ENCODE measurements at regions not wholly inside any gene's neighbourhood (a gene's known extent, or its start where the extent isn't known, plus 50 kb on each side); places are given as distances from the start of the nearest gene placed in this dataset.

GRCh38 chr4:41835321-41835995 lies 86.9 kb upstream of the PHOX2B start:
- no peak overlapping the region for H3K27ac ChIP-seq
- TF ChIP-seq ZFX (IDR thresholded peaks at IDR 0.05; ENCODE audit: borderline replicate concordance) (no peak), CTCF (IDR thresholded peaks at IDR 0.05) (no peak)

GRCh38 chr4:41832961-41833360 lies 84.4 kb upstream of the PHOX2B start:
- TF ChIP-seq CTCF (IDR thresholded peaks at IDR 0.05) (no peak), ZFX (IDR thresholded peaks at IDR 0.05; ENCODE audit: borderline replicate concordance) (no peak)
- no peak overlapping the region for H3K27ac ChIP-seq

- H3K27ac ChIP-seq: no peak overlapping the region
- no peak for TF ChIP-seq ZFX (IDR thresholded peaks at IDR 0.05; ENCODE audit: borderline replicate concordance)
- TF ChIP-seq CTCF (IDR thresholded peaks at IDR 0.05): no peak
Observed at GRCh38 chr4:41822325-41822724, 73.8 kb upstream of the PHOX2B start.

GRCh38 chr4:41820473-41820872 lies 71.9 kb upstream of the PHOX2B start:
- TF ChIP-seq ZFX (IDR thresholded peaks at IDR 0.05; ENCODE audit: borderline replicate concordance) (no peak), CTCF (IDR thresholded peaks at IDR 0.05) (no peak)
- no peak overlapping the region for H3K27ac ChIP-seq

GRCh38 chr4:41819621-41820020 lies 71.1 kb upstream of the PHOX2B start:
- TF ChIP-seq ZFX (IDR thresholded peaks at IDR 0.05; ENCODE audit: borderline replicate concordance): no peak
- no peak for TF ChIP-seq CTCF (IDR thresholded peaks at IDR 0.05)
- no peak overlapping the region for H3K27ac ChIP-seq

GRCh38 chr4:41815473-41815872 lies 66.9 kb upstream of the PHOX2B start:
- no peak overlapping the region for H3K27ac ChIP-seq
- TF ChIP-seq ZFX (IDR thresholded peaks at IDR 0.05; ENCODE audit: borderline replicate concordance) (no peak), CTCF (IDR thresholded peaks at IDR 0.05) (no peak)

- TF ChIP-seq CTCF (IDR thresholded peaks at IDR 0.05) (peak; percentile 68), ZFX (IDR thresholded peaks at IDR 0.05; ENCODE audit: borderline replicate concordance) (no peak)
- H3K27ac ChIP-seq: no peak overlapping the region
Observed at GRCh38 chr4:41814565-41814964, 66.0 kb upstream of the PHOX2B start.

Data from 22Rv1 (cell line).